Keratinocyte (primary cell): ENCODE measurements at regions not wholly inside any gene's neighbourhood (a gene's known extent, or its start where the extent isn't known, plus 50 kb on each side); places are given as distances from the start of the nearest gene placed in this dataset.

Source experiments
- CTCF ChIP-seq, 3 experiments: IDR thresholded peaks in 1 of 3; conservative IDR thresholded peaks in 1 of 3; optimal IDR thresholded peaks in 1 of 3; 2 replicates in 2 of 3; 3 replicates in 1 of 3; pipeline versions ENCODE3 to v1.5.1; 2011; ENCODE audit warnings: low read length in 3 of 3, mild to moderate bottlenecking in 3 of 3, moderate library complexity in 2 of 3, control low read depth in 1 of 3, inconsistent platforms in 1 of 3; ENCODE audit not compliant: insufficient read depth in 2 of 3; ENCODE audit errors: extremely low read depth in 1 of 3
- EZH2 ChIP-seq: IDR thresholded peaks from one replicate; pipeline ENCODE4 v1.6.1; 2012; ENCODE audit warnings: inconsistent platforms, mild to moderate bottlenecking, low read length, moderate library complexity

DNA sequence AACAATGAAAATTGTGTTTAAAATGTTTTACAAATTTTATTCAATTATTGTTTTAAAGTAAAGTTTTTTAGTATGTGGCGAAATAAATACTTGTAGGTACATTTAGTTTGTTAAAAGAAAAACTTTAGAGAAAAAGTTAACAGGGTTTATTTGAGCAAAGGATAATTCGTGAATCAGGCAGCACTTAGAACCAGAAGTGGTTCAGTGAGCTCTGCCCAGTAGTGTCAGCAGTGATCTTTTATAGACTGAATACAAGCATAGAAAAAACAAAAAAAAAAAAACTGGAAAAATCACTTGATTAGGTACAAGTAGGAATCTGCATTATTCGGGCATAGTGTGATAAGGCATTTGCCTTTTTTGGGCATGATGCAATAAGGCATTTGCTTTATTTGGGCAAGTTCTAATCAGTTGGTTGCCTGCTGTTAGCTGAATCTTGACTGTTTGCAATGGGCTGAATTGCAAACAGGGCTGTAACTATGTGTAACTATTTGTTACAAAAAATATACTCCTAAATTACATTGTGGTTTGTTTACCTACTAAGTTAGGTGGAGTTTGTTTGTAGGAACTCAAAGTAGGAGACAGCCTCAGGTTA lies 122.9 kb upstream of the MMS22L start:
- TF ChIP-seq CTCF (optimal IDR thresholded peaks at IDR 0.05 in 1 of 3, IDR thresholded peaks at IDR 0.05 in 1 of 3, conservative IDR thresholded peaks at IDR 0.05 in 1 of 3; ENCODE audit: extremely low read depth in 1 of 3, insufficient read depth in 2 of 3, low read length in 3 of 3) (no peak), EZH2 (no peak)
